HFF-Myc (cell line): ENCODE measurements at regions not wholly inside any gene's neighbourhood (a gene's known extent, or its start where the extent isn't known, plus 50 kb on each side); places are given as distances from the start of the nearest gene placed in this dataset.

Source experiments
- DNase-seq: peaks from one replicate; pipeline ENCODE4 v3.0.0-alpha.2; 2011; ENCODE audit warnings: low read depth; ENCODE audit errors: extremely low read depth
- H3K4me3 ChIP-seq: replicated peaks from 2 replicates; pipeline ENCODE4 v1.5.1; 2011; ENCODE audit warnings: low read depth, mild to moderate bottlenecking, control low read depth, low read length
- TF ChIP-seq, protein P1 (sequence below): IDR thresholded peaks from 2 replicates; pipeline ENCODE4 v1.5.1; 2012; ENCODE audit warnings: mild to moderate bottlenecking, low read depth, low read length, control low read depth; ENCODE audit errors: missing control alignments

GRCh38 chr17:65477600-65477999 is 83.8 kb downstream of the AXIN2 start:
- H3K4me3 ChIP-seq, result no peak overlapping the region
- DNase-seq, result no peak
- TF ChIP-seq, protein P1, sequence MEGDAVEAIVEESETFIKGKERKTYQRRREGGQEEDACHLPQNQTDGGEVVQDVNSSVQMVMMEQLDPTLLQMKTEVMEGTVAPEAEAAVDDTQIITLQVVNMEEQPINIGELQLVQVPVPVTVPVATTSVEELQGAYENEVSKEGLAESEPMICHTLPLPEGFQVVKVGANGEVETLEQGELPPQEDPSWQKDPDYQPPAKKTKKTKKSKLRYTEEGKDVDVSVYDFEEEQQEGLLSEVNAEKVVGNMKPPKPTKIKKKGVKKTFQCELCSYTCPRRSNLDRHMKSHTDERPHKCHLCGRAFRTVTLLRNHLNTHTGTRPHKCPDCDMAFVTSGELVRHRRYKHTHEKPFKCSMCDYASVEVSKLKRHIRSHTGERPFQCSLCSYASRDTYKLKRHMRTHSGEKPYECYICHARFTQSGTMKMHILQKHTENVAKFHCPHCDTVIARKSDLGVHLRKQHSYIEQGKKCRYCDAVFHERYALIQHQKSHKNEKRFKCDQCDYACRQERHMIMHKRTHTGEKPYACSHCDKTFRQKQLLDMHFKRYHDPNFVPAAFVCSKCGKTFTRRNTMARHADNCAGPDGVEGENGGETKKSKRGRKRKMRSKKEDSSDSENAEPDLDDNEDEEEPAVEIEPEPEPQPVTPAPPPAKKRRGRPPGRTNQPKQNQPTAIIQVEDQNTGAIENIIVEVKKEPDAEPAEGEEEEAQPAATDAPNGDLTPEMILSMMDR, result no peak

- no peak for DNase-seq
- TF ChIP-seq, protein P1, result no peak
- H3K4me3 ChIP-seq, result no peak overlapping the region
Observed at GRCh38 chr17:65474660-65475059, 86.8 kb downstream of the AXIN2 start.

- no peak overlapping the region for H3K4me3 ChIP-seq
- TF ChIP-seq, protein P1, result no peak
- no peak for DNase-seq
Observed at GRCh38 chr17:65473985-65474384, 87.5 kb downstream of the AXIN2 start.

- H3K4me3 ChIP-seq, result no peak overlapping the region
- TF ChIP-seq, protein P1, result no peak
- DNase-seq, result no peak
Observed at GRCh38 chr17:65473363-65473762, 88.1 kb downstream of the AXIN2 start.

GRCh38 chr17:65472666-65473309 is 88.7 kb downstream of the AXIN2 start:
- H3K4me3 ChIP-seq, result no peak overlapping the region
- TF ChIP-seq, protein P1, result no peak
- no peak for DNase-seq

GRCh38 chr17:65470783-65471182 is 90.7 kb downstream of the AXIN2 start:
- TF ChIP-seq, protein P1, result no peak
- DNase-seq, result no peak
- H3K4me3 ChIP-seq, result no peak overlapping the region

- TF ChIP-seq, protein P1, result no peak
- DNase-seq, result no peak
- H3K4me3 ChIP-seq, result no peak overlapping the region
Observed at GRCh38 chr17:65468321-65468720, 93.1 kb downstream of the AXIN2 start.
